ENCODE measurements at regions not wholly inside any gene's neighbourhood (a gene's known extent, or its start where the extent isn't known, plus 50 kb on each side); places are given as distances from the start of the nearest gene placed in this dataset.

- ATAC-seq, result no peak
- Histone ChIP-seq H3K27me3 (no peaks in the 10 kb centered on the region), H3K4me1 (no peaks in the 10 kb centered on the region), H3K9me3 (no peaks in the 10 kb centered on the region), H3K36me3 (no peaks in the 10 kb centered on the region), H3K4me3 (no peak overlapping the region), H3K27ac (no peak overlapping the region)
- TF ChIP-seq CTCF (IDR thresholded peaks at IDR 0.05), result no peak
- no peak for TF ChIP-seq EP300 (IDR thresholded peaks at IDR 0.05)
- no peak for TF ChIP-seq POLR2A (IDR thresholded peaks at IDR 0.05)
- TF ChIP-seq POLR2AphosphoS5 (IDR thresholded peaks at IDR 0.05), result no peak
- 16 to 35% methylated on average over 5 of the region's 5 CpGs for WGBS, 2 donors (ENCODE audit: low coverage in 1 of 2)
Measured at GRCh38 chr4:105061136-105061696, 85.5 kb upstream of the TET2 start.

GRCh38 chr4:105061731-105062130 lies 84.9 kb upstream of the TET2 start:
- TF ChIP-seq EP300 (IDR thresholded peaks at IDR 0.05), result no peak
- TF ChIP-seq CTCF (IDR thresholded peaks at IDR 0.05), result no peak
- no peak for TF ChIP-seq POLR2A (IDR thresholded peaks at IDR 0.05)
- TF ChIP-seq POLR2AphosphoS5 (IDR thresholded peaks at IDR 0.05), result no peak
- ATAC-seq, result no peak
- Histone ChIP-seq H3K27me3 (no peaks in the 10 kb centered on the region), H3K4me3 (no peak overlapping the region), H3K4me1 (no peaks in the 10 kb centered on the region), H3K36me3 (no peaks in the 10 kb centered on the region), H3K9me3 (no peaks in the 10 kb centered on the region), H3K27ac (no peak overlapping the region)
- 26 to 53% methylated on average over 1 of the region's 1 CpG for WGBS, 2 donors (ENCODE audit: low coverage in 1 of 2)

GRCh38 chr4:105066401-105066800 lies 80.3 kb upstream of the TET2 start:
- H3K9me3 ChIP-seq, result no peaks in the 10 kb centered on the region
- H3K4me3 ChIP-seq, result no peak overlapping the region
- ATAC-seq, result no peak
- no peaks in the 10 kb centered on the region for H3K4me1 ChIP-seq
- no peak overlapping the region for H3K27ac ChIP-seq
- no peaks in the 10 kb centered on the region for H3K36me3 ChIP-seq
- TF ChIP-seq POLR2A (IDR thresholded peaks at IDR 0.05) (no peak), POLR2AphosphoS5 (IDR thresholded peaks at IDR 0.05) (no peak)
- no peaks in the 10 kb centered on the region for H3K27me3 ChIP-seq

- 42 to 46% methylated on average over 2 of the region's 2 CpGs for WGBS, 2 donors (ENCODE audit: low coverage in 1 of 2)
- no peaks in the 10 kb centered on the region for H3K36me3 ChIP-seq
- H3K9me3 ChIP-seq, result no peaks in the 10 kb centered on the region
- no peaks in the 10 kb centered on the region for H3K27me3 ChIP-seq
- H3K4me3 ChIP-seq, result no peak overlapping the region
- ATAC-seq, result no peak
- H3K4me1 ChIP-seq, result no peaks in the 10 kb centered on the region
- TF ChIP-seq POLR2A (IDR thresholded peaks at IDR 0.05) (no peak), EP300 (IDR thresholded peaks at IDR 0.05) (no peak), CTCF (IDR thresholded peaks at IDR 0.05) (no peak), POLR2AphosphoS5 (IDR thresholded peaks at IDR 0.05) (no peak)
- H3K27ac ChIP-seq, result no peak overlapping the region
Measured at GRCh38 chr4:105067431-105067830, 79.2 kb upstream of the TET2 start.

GRCh38 chr4:105067946-105068345 lies 78.7 kb upstream of the TET2 start:
- no peak for TF ChIP-seq POLR2AphosphoS5 (IDR thresholded peaks at IDR 0.05)
- TF ChIP-seq POLR2A (IDR thresholded peaks at IDR 0.05), result no peak
- no peak for TF ChIP-seq EP300 (IDR thresholded peaks at IDR 0.05)
- TF ChIP-seq CTCF (IDR thresholded peaks at IDR 0.05), result no peak
- no peak overlapping the region for H3K27ac ChIP-seq
- H3K4me1 ChIP-seq, result no peaks in the 10 kb centered on the region
- H3K27me3 ChIP-seq, result no peaks in the 10 kb centered on the region
- no peaks in the 10 kb centered on the region for H3K9me3 ChIP-seq
- no peak overlapping the region for H3K4me3 ChIP-seq
- ATAC-seq, result no peak
- 26 to 27% methylated on average over 4 of the region's 4 CpGs for WGBS, 2 donors (ENCODE audit: low coverage in 1 of 2)
- no peaks in the 10 kb centered on the region for H3K36me3 ChIP-seq
